HG03135 (cell line): ENCODE measurements at regions not wholly inside any gene's neighbourhood (a gene's known extent, or its start where the extent isn't known, plus 50 kb on each side); places are given as distances from the start of the nearest gene placed in this dataset.
"Not testable (repeated sequence)": the region's sequence is repeated elsewhere in the genome, so short reads cannot be mapped to it uniquely, and the experiment has no call there.

Source experiments
- ATAC-seq: cut with Tn5 transposase; IDR thresholded peaks from one replicate; pipeline ENCODE4 v1.9.1; 2021; ENCODE audit warnings: mild to moderate bottlenecking, moderate library complexity; ENCODE audit not compliant: unreplicated experiment

GRCh38 chr14:22271838-22272799 is 316.9 kb downstream of the DAD1 start:
- ATAC-seq, result no peak

DNA sequence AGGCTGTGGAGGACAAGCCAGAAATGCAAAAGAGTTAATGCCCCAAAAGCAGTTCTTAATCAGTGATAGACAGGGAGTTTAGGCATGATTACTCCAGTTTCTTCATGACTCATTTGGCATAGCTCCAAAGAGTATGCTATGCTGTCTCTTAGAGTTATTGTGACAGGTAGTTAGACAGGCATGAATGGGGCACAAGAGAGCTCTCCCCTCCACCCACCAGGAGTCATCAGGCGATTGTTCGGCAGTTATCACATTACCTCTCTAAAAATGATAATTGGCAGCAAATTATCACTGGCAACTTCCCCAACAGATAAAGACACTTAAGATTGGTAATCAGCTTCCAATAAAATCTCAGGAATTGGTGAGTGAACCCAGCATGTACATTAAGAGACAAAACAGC is 320.1 kb downstream of the DAD1 start:
- no peak for ATAC-seq

DNA sequence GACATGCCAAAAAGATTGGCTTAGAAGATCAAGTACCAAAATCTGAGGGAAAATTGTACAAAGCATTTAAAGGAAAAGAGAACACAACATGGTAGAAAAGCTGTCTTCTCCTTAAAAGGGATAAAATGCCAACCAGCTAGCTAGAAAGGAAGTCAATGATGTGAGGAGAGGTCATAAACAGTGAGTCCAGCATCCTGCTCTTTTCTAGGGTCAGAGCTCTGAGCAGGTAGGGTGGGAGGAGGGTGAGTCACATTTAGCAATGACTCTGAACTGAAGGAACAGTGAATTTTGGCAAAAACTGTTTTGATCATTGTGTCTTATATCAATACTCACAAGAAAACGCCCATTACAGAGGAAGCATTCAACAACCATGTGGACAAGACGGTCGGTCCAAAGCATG is 322.3 kb downstream of the DAD1 start:
- ATAC-seq, result no peak

DNA sequence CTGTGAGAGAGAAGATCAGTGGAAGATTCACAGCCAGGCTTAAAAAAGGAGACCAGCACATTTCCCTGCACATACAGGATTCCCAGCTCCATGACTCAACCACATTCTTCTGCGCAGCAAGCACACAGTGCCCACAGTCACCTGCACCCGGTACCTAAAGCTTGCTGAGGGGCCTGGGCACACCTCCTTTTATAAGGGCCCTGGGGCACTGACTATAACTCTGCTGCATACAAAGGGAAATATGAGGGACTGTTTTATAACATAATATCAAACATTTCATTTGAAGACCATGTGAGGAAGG is 322.9 kb downstream of the DAD1 start:
- no peak for ATAC-seq

GRCh38 chr14:22265319-22266141 is 323.5 kb downstream of the DAD1 start:
- ATAC-seq, result no peak

GRCh38 chr14:22264759-22265158 is 324.3 kb downstream of the DAD1 start:
- no peak for ATAC-seq

DNA sequence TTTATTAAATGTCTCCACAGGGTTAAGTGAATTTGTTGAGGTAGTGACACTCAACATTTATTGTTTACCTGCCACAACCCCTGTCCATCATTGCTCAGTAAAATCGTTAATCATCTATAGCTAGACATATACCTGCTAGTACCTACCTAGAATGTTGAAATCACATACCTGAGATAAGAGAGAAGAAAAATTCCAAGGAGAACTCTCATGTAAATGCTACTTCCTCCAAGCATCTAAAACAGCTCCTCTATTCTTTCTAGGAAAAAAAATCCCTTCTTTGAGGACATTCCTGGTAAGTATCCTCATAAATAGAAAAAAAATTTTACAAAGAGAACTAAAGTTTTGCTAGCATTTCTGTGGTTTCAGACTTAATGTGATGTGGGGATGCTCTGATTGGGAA is 325.1 kb downstream of the DAD1 start:
- no peak for ATAC-seq

- ATAC-seq, result no peak
Measured at GRCh38 chr14:22262881-22263280, 326.1 kb downstream of the DAD1 start.

GRCh38 chr14:22255017-22255950 is 333.7 kb downstream of the DAD1 start:
- no peak for ATAC-seq

DNA sequence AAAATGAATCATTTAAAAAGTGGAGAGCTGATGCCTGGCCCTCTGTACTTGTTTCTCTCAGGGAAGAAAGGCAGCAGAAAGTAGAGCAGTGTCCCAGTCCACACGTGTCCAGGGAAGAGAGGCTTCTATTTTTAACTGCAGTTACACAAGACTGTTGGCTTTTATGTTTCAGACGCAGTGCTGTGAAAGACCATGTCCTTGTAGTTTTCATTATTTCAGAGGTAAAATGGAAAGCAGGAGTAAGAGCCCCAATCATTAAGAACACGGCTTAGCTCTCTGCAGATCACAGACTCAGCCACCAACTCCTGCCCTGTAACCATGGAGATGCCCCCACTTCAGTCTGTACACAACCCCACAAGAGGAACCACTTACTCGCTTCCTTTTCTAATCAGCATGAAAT is 336.3 kb downstream of the DAD1 start:
- no peak for ATAC-seq

- no peak for ATAC-seq
Measured at GRCh38 chr14:22251090-22251489, 337.9 kb downstream of the DAD1 start.

GRCh38 chr14:22249770-22250169 is 339.3 kb downstream of the DAD1 start:
- no peak for ATAC-seq

DNA sequence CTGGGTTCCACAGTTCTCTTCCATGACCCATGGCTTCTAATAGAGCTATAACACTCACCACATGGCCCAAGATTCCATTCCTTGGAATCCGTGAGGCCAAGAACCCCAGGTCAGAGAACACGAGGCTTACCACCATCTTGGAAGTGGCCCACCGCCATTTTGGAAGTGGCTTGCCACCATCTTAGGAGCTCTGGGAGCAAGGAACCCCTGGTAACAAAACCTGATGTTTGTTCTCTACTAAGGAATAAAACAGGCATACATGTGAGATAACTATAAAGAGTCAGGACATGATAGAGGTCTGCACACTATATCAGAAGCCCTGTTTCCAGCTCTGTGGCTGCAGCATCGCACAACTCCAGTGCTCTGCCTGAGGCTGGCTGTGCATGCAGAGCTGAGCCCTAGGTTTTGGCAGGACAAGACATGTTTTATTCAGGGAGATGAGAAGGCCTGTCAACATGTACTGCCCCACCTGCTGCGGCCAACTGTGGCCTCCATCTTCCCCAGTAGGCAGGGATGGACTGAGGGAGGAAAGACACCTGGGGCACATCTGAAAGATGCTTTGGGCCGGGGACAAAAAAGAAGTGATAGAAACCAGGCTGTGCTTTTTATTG is 344.9 kb downstream of the DAD1 start:
- ATAC-seq, result no peak

DNA sequence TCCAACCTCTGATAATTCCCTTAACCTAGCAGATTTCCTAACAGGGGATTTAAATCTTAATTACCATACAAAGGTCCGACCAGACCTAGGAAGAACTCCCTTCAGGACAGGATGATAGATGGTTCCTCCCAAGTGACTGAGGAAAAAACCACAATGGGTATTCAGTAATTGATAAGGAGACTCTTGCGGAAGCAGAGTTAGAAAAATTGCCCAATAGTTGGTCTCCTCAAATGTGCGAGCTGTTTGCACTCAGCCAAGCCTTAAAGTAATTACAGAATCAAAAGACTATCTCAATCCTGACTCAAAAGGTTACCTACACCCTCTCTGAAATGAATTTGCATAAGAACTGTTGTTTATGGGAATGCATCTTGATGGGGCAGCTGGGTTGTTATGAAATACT is 350.7 kb downstream of the DAD1 start:
- not testable (repeated sequence) for ATAC-seq

GRCh38 chr14:22233377-22233776 is 355.6 kb downstream of the DAD1 start:
- ATAC-seq, result no peak

DNA sequence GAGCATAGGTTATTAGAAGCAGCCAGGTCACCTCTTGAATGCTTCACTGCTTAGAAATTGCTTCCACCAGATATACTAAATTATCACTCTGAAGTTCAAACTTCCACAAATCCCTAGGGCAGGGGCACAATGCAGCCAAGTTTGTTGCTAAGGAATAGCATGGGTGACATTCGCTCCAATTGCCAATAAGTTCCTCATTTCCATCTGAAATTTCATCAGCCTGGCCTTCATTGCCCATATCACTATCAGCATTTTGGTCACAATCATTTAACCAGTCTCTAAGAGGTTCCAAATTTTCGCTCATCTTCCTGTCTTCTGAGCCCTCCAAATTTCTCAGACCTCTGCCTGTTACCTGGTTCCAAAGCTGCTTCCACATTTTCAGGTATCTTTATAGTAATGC is 356.1 kb downstream of the DAD1 start:
- no peak for ATAC-seq

- ATAC-seq, result no peak
Measured at GRCh38 chr14:22232486-22232885, 356.5 kb downstream of the DAD1 start.

DNA sequence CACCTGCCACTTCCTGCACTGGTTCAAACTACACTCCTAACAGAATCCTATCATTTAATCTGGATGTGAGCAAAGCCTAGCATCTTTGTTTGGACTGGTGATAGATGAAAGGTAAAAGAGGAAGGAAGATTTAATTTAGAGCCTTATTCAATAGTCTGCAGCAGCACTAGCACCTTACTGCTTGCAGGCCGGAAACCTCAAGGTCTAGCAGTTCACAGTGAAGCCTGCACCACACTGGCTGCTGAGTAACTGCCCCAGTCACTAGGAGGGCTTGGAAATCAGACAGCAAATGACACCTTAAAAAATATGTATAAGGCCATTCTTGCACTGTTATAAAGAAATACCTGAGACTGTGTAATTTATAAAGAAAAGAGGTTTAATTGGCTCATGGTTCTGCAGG is 358.0 kb downstream of the DAD1 start:
- no peak for ATAC-seq

GRCh38 chr14:22230517-22230916 is 358.5 kb downstream of the DAD1 start:
- no peak for ATAC-seq

DNA sequence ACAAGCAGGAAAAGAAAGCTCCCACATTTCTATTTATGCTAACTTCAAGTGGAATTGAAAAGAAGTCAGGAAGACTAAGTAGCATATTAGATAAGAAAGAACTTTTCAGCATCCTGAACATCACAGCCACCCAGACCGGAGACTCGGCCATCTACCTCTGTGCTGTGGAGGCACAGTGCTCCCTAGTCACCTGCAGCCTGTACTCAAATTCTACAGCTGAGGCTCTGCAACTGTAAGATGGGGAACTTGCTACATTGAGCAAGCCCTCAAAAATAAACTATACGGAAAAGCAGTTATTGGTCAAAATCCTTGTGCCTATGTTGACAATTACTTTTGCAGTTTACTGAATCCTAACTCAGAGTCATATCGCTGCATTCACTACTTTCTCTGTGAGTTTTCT is 361.9 kb downstream of the DAD1 start:
- no peak for ATAC-seq

DNA sequence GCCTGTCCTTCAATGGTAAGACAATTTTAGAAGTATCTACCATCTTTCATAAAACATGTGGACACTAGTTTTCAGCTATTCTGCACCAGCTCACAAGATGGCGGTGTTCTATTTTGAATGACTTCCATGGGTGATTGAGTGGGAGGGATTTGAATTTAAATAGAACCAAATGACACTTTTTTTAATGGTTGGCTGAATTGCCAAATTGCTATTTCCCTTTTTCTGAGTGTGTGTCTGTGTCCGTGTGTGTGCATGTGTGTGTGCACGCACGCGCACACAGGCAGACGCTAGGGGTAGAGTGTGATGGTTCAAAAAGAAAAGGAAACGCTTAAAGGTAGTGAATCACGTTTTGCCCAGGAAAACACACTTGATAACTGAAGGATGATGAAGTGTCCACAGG is 362.6 kb downstream of the DAD1 start:
- no peak for ATAC-seq
